DMS79 treated with DMSO at 0.1 percent for 48 hours (cell line): ENCODE measurements at regions not wholly inside any gene's neighbourhood (a gene's known extent, or its start where the extent isn't known, plus 50 kb on each side); places are given as distances from the start of the nearest gene placed in this dataset.
A peak's percentile ranks its signal among the peaks of the same experiment; 100 is the strongest.

Experiments
- DNase-seq: peaks from one replicate; lab custom pipeline; 2025; lab: John Stamatoyannopoulos, UW

- DNase-seq: peak; percentile 8
Measured at GRCh38 chr7:25360451-25360850, 132.2 kb upstream of the NPVF start.

GRCh38 chr7:25361387-25361786, 133.1 kb upstream of the NPVF start:
- no peak for DNase-seq

- DNase-seq: no peak
Measured at GRCh38 chr7:25361863-25362262, 133.6 kb upstream of the NPVF start.

GRCh38 chr7:25368599-25369201, 140.4 kb upstream of the NPVF start:
- no peak for DNase-seq

- DNase-seq: no peak
Measured at GRCh38 chr7:25369786-25370185, 141.5 kb upstream of the NPVF start.

GRCh38 chr7:25371972-25372371, 143.7 kb upstream of the NPVF start:
- no peak for DNase-seq

- DNase-seq: no peak
Measured at GRCh38 chr7:25375805-25376600, 147.7 kb upstream of the NPVF start.

DNA sequence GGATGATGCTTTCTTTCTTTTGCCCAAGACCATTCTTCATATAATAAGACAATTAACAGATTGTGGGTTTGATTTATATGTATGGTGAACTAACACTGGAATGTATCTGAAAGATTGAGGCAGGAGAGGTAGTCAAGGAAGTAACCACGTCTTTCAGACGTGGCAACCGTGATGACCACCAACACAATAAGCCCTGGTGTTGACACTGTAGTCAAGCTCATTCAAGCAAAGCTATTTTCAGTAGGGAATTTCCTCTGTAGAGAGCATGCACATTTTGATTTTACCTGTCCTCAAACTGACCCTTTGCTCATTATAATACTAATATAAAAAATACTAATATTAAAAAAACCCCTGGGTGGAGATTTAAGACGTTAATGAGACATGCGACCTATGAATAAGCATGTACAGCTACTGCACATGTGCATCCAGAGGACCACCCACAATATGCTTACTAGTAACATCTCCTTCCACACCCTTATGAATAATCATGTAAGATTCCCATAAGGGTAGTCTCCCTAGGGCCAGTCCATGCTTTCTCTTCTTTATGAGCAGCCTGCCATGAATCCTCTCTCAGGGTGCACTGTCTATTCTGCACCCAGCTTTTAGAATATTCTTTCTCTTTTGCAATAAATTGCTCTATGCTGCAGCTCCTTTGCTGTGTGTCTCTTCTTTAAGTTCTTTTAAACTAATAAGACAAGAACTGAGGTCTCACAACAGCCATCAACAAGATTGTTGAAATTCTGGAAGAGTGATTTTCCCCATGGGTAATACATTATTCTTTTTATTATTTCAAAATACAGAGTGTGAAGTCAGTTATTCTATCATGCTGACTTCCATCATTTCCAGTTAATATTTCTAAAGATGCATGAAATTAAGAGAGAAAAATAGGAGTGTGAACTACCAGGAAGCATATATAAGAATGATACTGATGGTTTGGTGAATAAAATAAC, 151.3 kb upstream of the NPVF start:
- DNase-seq: no peak

DNA sequence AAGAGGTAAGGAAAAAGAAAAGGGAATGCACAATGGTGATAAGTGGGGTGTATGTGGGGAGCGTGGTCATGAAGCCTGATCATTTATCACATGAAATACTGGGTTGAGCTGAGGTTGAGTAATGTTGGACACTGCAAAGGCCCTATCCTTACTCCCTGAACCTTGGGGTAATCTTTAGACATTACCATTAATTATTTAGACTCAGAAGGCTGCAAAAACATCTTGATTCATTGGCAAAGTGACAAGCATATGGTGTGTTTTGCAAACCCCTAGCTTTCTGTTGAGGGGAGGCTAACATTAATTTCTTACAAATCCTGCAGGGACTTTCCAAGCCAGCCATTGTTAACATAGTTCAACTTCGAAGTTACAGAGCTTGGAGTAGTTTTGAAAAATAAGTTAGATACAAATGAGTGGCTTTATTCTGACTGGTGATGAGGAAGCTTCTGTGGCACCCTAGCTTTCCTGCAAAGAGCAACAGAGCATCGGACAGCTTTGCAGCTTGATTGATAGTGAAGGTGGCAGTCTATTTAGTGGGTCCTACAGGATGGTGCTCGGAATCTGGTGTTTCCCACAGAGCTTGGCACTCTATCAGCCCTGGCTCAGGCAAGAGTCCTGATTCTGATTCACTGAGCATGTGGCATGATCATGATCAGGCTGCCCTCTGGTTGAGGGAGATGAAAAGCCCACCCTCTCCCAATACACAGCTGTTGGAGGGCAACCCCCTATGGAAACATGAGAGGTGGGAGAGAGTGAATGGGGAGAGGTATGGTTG, 153.7 kb upstream of the NPVF start:
- no peak for DNase-seq

DNA sequence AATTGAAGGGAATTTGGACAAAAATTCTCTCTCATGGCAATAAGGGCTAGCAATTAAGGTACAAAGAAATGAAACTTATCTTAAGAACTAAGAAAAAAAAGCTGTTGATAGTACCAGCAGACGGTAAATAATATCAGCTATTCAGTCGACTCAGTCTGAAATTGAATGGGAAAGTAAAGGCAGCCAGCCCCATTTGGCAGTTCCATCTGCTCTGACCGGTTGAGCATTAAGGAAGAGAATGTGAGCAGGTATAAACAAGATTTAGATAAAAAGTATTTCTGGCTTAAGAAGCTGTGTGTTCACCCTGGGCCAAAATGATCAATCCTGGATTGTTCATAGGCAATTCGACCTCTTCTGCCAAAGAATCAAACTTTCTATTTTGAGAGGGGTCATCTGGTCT, 154.6 kb upstream of the NPVF start:
- no peak for DNase-seq

DNA sequence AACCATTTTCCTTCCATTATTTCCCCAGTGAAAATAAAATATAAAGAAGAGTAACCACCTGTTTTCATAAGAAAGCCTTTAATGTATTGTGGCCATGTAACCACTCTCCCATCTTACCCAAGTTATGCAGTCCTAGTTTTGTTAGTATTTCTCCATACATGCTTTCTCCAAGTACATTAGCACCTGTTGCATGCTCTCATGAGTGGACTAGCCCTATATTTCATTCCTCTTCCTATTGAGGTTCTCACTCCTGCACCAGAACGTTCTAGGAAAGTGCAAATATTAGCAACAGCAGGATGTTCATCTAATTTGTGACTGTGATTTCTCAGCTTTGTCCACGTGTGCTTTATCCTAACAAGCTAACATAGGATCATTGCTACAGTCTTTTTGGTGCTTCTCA, 155.1 kb upstream of the NPVF start:
- DNase-seq: no peak

DNA sequence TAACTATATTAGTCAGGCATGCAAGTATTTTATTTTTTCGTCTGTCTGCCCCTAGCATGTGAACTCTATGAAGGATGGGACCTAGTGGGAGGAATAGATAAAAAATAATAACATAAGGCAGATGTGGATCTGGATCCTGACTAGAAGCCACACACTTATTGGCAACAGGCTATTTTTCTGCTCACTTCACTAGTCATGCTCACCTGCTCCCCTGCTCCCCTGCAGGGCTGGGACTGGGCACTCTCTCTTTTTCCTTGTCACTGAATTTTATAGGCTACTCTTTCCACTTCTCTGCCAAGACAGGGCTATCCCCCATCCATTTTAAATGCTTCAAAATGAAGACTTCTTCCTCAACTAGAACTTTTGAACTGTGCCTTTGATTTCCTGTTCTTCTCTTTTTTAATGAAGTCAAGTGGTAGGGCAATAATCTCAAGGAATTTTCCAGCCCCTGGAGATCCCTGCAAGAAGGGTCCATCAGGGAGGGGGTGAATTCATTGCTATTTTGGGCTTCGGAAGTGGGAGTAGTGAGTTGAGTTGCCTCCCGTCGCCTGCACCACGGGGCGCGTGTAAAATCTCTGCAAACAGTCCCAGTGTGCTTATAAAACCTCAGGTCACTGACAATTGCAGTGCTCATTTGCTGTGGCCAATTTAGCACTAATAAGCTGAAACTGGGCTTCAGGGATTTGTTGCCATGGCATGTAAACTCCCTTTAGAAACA, 156.7 kb upstream of the NPVF start:
- peak; percentile 87 for DNase-seq

DNA sequence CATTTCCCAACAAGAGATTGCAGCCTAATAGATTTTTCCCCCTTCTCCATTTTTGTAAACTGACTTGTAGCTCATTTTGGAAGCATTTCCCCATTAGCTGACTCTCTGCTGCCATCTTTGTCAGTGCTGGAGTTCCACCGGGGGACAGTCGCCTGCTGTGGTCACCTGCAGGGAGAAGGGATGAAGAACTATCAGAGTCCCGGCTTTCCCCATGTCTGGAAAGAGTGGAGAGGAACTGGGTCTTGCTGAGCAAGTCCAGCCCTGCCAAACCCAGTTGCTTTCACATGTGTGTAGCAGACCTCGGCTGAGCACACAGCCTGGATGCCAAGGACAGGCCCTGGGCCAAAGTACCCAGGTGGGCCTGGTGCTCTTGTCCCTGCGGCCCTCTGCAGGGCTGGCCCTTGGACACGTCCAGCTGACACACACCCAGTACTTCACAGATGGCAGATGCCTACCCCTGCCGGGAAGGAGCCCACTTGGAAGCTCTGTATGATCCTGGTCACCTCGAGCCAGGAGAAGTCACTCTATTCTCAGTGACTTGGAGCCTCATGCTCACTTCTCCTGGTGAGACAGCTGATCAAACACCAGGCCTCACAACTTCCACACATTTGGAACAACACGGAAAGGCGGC, 157.3 kb upstream of the NPVF start:
- DNase-seq: no peak

GRCh38 chr7:25386311-25386744, 158.0 kb upstream of the NPVF start:
- DNase-seq: no peak

DNA sequence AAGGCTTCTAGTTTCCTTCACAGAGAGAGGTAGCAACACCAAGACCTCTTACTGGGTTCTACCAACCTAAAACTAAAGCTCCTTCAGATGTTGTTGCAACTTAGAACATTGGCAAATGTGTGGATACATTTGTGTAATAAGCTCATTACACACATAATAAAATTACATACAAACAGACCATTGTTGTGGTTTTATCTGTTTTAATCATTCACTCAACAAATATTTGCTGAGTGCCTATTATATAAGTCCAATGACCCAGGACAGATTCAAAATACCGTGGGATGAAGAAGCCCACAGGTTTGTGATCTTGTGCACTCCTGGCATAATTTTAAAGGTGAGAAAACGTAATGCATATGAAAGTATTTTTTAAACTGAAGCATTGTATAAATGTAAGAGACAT, 160.4 kb upstream of the NPVF start:
- DNase-seq: no peak

GRCh38 chr7:25389489-25390106, 161.3 kb upstream of the NPVF start:
- DNase-seq: peak; percentile 49

DNA sequence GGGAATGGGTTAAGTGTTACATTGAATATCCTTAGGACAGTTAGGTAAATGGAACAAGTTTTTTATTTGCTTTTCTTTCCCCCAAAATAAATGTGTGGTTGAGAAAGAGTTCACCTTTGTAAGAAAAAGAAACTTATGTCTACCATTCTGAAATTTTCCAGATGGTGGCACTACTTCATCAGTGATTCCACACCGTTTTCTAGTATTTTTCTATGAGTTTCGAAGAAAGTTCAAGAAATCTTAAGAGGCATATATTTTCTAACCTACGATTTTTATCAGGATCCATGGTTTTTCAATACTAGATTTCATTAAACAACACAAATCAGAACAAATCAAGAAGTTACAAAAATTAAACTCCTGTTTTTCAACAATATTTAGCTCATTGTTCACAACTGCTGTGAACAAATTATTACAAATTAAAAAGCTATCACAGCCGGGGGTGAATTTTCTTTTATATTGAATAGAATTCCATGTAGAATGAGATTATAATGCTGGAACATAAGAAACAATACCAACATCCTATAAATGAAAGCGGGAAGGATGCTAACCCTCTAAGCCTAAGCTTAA, 163.1 kb upstream of the NPVF start:
- DNase-seq: peak; percentile 14

GRCh38 chr7:25391961-25392587, 163.8 kb upstream of the NPVF start:
- no peak for DNase-seq

- DNase-seq: no peak
Measured at GRCh38 chr7:25392588-25393338, 164.5 kb upstream of the NPVF start.
